ENCODE measurements at regions not wholly inside any gene's neighbourhood (a gene's known extent, or its start where the extent isn't known, plus 50 kb on each side); places are given as distances from the start of the nearest gene placed in this dataset.

- TF ChIP-seq CTCF (IDR thresholded peaks at IDR 0.05): no peak
- TF ChIP-seq POLR2A (IDR thresholded peaks at IDR 0.05): no peak
These were observed 581.9 kb downstream of the SOX6 start for GRCh38 chr11:15774388-15774939.
